Fibroblast of mammary gland (primary cell): ENCODE measurements at regions not wholly inside any gene's neighbourhood (a gene's known extent, or its start where the extent isn't known, plus 50 kb on each side); places are given as distances from the start of the nearest gene placed in this dataset.

Experiments used
- DNase-seq: peaks from one replicate; pipeline ENCODE4 v3.0.0-alpha.2; 2010; ENCODE audit warnings: low read depth
- H3K4me3 ChIP-seq: 2 replicates; pipeline ENCODE4 v1.5.1; 2011; ENCODE audit warnings: low read depth, mild to moderate bottlenecking, low read length, moderate library complexity; ENCODE audit not compliant: control insufficient read depth
- CTCF ChIP-seq: conservative IDR thresholded peaks from 2 replicates; pipeline ENCODE4 v1.5.1; 2011; ENCODE audit warnings: low read depth, low read length, inconsistent platforms; ENCODE audit not compliant: control insufficient read depth, insufficient read depth

GRCh38 chr3:132084982-132085381, 50.2 kb upstream of the CPNE4 start:
- no peak overlapping the region for H3K4me3 ChIP-seq
- DNase-seq = no peak
- no peak for TF ChIP-seq CTCF

- no peak for TF ChIP-seq CTCF
- no peak overlapping the region for H3K4me3 ChIP-seq
- no peak for DNase-seq
Measured at GRCh38 chr3:132087356-132087755, 52.5 kb upstream of the CPNE4 start.

GRCh38 chr3:132088291-132088690, 53.5 kb upstream of the CPNE4 start:
- TF ChIP-seq CTCF = no peak
- peak; percentile 1 for DNase-seq
- H3K4me3 ChIP-seq = no peak overlapping the region

GRCh38 chr3:132090921-132091320, 56.1 kb upstream of the CPNE4 start:
- no peak overlapping the region for H3K4me3 ChIP-seq
- TF ChIP-seq CTCF = no peak
- peak; percentile 51 for DNase-seq

GRCh38 chr3:132116601-132117000, 81.8 kb upstream of the CPNE4 start:
- TF ChIP-seq CTCF = no peak
- H3K4me3 ChIP-seq = no peak overlapping the region
- no peak for DNase-seq

- no peak overlapping the region for H3K4me3 ChIP-seq
- TF ChIP-seq CTCF = no peak
- DNase-seq = no peak
Measured at GRCh38 chr3:132117642-132118041, 82.8 kb upstream of the CPNE4 start.

- no peak for DNase-seq
- no peak overlapping the region for H3K4me3 ChIP-seq
- no peak for TF ChIP-seq CTCF
Measured at GRCh38 chr3:132119531-132119930, 84.7 kb upstream of the CPNE4 start.
